ENCODE measurements at regions not wholly inside any gene's neighbourhood (a gene's known extent, or its start where the extent isn't known, plus 50 kb on each side); places are given as distances from the start of the nearest gene placed in this dataset.
"Not testable (repeated sequence)": the region's sequence is repeated elsewhere in the genome, so short reads cannot be mapped to it uniquely, and the experiment has no call there.

GRCh38 chr10:46216003-46216634 is 70.7 kb upstream of the ANTXRL start:
- H3K79me2 ChIP-seq = no peaks in the 10 kb centered on the region

GRCh38 chr10:46216836-46217751 is 69.7 kb upstream of the ANTXRL start:
- Histone ChIP-seq H3K9ac (no peak overlapping the region), H3K27me3 (ENCODE audit: control insufficient read depth, insufficient read depth, low read length) (no peaks in the 10 kb centered on the region), H3K9me3 (ENCODE audit: control insufficient read depth, low read length) (no peaks in the 10 kb centered on the region), H3K4me3 (ENCODE audit: low read depth, low read length) (no peak overlapping the region), H3K27ac (no peak overlapping the region), H3K36me3 (ENCODE audit: control insufficient read depth, insufficient read depth, low read length) (no peaks in the 10 kb centered on the region), H3K4me2 (ENCODE audit: low read length) (no peak overlapping the region), H2AFZ (no peak overlapping the region), H3K79me2 (no peaks in the 10 kb centered on the region), H3K4me1 (no peaks in the 10 kb centered on the region)
- TF ChIP-seq, protein P1, sequence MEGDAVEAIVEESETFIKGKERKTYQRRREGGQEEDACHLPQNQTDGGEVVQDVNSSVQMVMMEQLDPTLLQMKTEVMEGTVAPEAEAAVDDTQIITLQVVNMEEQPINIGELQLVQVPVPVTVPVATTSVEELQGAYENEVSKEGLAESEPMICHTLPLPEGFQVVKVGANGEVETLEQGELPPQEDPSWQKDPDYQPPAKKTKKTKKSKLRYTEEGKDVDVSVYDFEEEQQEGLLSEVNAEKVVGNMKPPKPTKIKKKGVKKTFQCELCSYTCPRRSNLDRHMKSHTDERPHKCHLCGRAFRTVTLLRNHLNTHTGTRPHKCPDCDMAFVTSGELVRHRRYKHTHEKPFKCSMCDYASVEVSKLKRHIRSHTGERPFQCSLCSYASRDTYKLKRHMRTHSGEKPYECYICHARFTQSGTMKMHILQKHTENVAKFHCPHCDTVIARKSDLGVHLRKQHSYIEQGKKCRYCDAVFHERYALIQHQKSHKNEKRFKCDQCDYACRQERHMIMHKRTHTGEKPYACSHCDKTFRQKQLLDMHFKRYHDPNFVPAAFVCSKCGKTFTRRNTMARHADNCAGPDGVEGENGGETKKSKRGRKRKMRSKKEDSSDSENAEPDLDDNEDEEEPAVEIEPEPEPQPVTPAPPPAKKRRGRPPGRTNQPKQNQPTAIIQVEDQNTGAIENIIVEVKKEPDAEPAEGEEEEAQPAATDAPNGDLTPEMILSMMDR (IDR thresholded peaks at IDR 0.05) = no peak

More at GRCh38 chr10:46216003-46216634, 70.7 kb upstream of the ANTXRL start:
- H3K4me1 ChIP-seq = no peaks in the 10 kb centered on the region
- H3K36me3 ChIP-seq (ENCODE audit: control insufficient read depth, insufficient read depth, low read length) = no peaks in the 10 kb centered on the region
- H3K9me3 ChIP-seq (ENCODE audit: control insufficient read depth, low read length) = no peaks in the 10 kb centered on the region
- H3K9ac ChIP-seq = no peak overlapping the region
- no peak overlapping the region for H3K4me2 ChIP-seq (ENCODE audit: low read length)
- H3K27me3 ChIP-seq (ENCODE audit: control insufficient read depth, insufficient read depth, low read length) = no peaks in the 10 kb centered on the region
- TF ChIP-seq, protein P1 (IDR thresholded peaks at IDR 0.05) = no peak
- H3K4me3 ChIP-seq (ENCODE audit: low read depth, low read length) = no peak overlapping the region
- no peak overlapping the region for H2AFZ ChIP-seq
- H3K27ac ChIP-seq = no peak overlapping the region

- Histone ChIP-seq H3K27me3 (ENCODE audit: control insufficient read depth, insufficient read depth, low read length) (no peaks in the 10 kb centered on the region), H3K27ac (no peak overlapping the region), H3K4me2 (ENCODE audit: low read length) (no peak overlapping the region), H3K4me3 (ENCODE audit: low read depth, low read length) (no peak overlapping the region), H3K4me1 (no peaks in the 10 kb centered on the region), H2AFZ (no peak overlapping the region), H3K79me2 (no peaks in the 10 kb centered on the region), H3K9ac (no peak overlapping the region), H3K36me3 (ENCODE audit: control insufficient read depth, insufficient read depth, low read length) (no peaks in the 10 kb centered on the region), H3K9me3 (ENCODE audit: control insufficient read depth, low read length) (no peaks in the 10 kb centered on the region)
- TF ChIP-seq, protein P1 (IDR thresholded peaks at IDR 0.05) = no peak
Measured at GRCh38 chr10:46217752-46218453, 68.9 kb upstream of the ANTXRL start.

DNA sequence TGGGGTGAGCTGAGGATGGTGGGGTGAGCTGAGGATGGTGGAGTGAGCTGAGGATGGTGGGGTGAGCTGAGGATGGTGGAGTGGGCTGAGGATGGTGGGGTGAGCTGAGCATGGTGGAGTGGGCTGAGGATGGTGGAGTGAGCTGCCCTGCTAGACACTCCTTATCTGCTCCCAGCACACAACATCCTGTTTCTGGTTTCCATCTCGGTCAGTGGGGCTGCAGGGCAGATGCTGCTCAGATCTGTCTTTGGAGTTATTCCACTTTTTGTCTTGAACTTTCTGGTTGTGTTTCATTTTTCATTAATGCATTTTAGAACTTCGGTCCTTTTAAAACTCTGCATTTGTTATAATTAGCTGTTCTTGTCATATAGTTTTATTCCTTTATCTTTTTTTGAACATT is 67.9 kb upstream of the ANTXRL start:
- H3K4me1 ChIP-seq = no peaks in the 10 kb centered on the region
- H3K9me3 ChIP-seq (ENCODE audit: control insufficient read depth, low read length) = no peaks in the 10 kb centered on the region

DNA sequence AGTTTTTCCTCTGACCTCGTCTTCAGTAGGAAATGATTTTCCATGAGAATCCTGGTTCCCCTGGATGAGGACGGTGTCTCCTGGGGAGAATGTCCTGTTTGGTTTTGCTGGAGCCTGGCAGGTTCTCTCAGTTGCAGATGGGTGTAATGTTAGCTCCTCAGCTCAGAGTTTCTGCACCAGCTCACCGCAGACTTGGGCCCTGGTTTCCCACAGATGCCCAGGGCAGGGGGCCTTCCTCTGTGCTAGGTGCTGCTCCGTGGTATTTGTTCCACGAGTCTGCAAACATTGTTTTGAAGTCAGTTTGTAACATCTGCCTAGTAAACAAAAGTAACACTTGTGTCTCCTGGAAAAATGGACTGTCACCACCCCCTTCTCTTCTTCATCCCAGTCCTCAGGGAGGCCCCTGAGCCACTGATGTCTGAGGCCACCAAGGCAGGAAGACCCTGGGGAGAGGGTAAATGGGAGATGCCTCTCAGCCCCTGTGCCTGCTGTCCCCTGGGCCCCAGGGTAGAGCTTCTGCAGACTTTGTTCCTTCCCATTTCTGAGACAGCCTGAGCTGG is 67.3 kb upstream of the ANTXRL start:
- H3K4me3 ChIP-seq (ENCODE audit: low read depth, low read length); H3K36me3 ChIP-seq (ENCODE audit: control insufficient read depth, insufficient read depth, low read length); H3K79me2 ChIP-seq; H2AFZ ChIP-seq; H3K4me1 ChIP-seq; H3K9me3 ChIP-seq (ENCODE audit: control insufficient read depth, low read length); H3K27ac ChIP-seq; H3K9ac ChIP-seq; H3K27me3 ChIP-seq (ENCODE audit: control insufficient read depth, insufficient read depth, low read length); H3K4me2 ChIP-seq (ENCODE audit: low read length): not testable (repeated sequence)

More for the DNA sequence above, 67.9 kb upstream of the ANTXRL start:
- Histone ChIP-seq H3K36me3 (ENCODE audit: control insufficient read depth, insufficient read depth, low read length) (no peaks in the 10 kb centered on the region), H2AFZ (no peak overlapping the region), H3K79me2 (no peaks in the 10 kb centered on the region), H3K9ac (no peak overlapping the region), H3K27ac (no peak overlapping the region), H3K4me3 (ENCODE audit: low read depth, low read length) (no peak overlapping the region), H3K4me2 (ENCODE audit: low read length) (no peak overlapping the region), H3K27me3 (ENCODE audit: control insufficient read depth, insufficient read depth, low read length) (no peaks in the 10 kb centered on the region)
- TF ChIP-seq, protein P1 (IDR thresholded peaks at IDR 0.05) = no peak

Measured in parathyroid adenoma (tissue), 2 donors.